HuH-7 (cell line): ENCODE measurements at regions not wholly inside any gene's neighbourhood (a gene's known extent, or its start where the extent isn't known, plus 50 kb on each side); places are given as distances from the start of the nearest gene placed in this dataset.
"Not testable (repeated sequence)": the region's sequence is repeated elsewhere in the genome, so short reads cannot be mapped to it uniquely, and the experiment has no call there.

ENCODE experiments used
- DNase-seq: peaks from one replicate; pipeline ENCODE4 v3.0.0; 2011; ENCODE audit warnings: low spot score

- no peak for DNase-seq
These were observed 586.7 kb downstream of the HINT1 start for GRCh38 chr5:130578354-130578753.

DNA sequence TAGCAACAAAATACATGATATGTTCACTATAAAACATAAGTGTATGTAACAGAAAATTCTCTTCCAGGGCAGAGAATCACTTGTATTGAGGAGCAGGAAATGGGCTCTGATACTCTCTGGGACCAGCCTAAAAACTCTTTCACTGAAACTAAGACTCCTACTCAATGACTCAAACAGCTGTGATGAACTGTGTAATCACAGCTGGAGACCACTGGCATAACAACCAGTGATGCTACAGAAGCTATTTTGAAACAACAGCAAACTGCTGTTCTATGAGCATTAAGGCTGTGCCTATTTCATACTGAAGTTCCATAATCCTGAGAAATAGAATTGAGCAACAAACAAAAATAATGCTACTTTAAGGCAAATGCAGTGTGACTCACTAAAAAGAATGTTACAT is 594.0 kb downstream of the HINT1 start:
- DNase-seq = no peak

DNA sequence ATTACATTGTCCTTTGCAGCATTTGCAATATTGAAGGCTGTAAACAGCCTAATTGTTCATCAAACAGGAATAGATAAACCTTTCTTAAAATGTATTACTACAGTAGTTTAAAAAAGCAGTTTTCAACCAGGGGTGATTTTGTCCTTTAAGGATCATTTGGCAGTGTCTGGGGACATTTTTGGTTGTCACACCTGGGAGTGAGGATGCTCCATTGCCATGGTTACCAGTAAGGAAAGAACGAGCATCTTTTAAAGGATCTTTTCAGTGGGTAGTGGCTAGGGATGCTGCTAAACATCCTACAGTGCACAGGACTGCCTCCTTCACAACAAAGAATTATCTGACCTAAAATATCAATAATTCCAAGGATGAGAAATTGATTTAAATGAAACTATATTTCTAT is 596.3 kb downstream of the HINT1 start:
- DNase-seq = no peak

DNA sequence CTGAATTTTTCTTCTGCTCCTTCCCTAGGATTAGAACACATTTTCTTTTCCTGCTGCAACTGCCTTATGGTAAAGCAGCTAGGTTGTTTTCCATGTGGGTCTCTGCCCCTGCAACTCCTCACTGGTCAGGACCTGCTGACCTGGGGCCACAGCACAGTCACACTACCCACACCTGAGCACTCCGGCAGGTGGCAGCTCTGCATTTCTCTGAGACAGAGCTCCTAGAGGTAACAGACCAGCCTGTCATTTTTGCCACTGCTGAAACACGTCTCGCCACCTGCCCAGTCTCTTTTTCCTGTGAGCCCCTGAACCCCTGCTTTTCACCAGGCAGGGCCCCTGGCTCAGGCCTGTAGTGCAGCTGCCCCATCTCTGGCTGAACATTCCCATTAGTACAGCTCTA is 609.6 kb downstream of the HINT1 start:
- no peak for DNase-seq

GRCh38 chr5:130550562-130550928 is 614.5 kb downstream of the HINT1 start:
- no peak for DNase-seq

DNA sequence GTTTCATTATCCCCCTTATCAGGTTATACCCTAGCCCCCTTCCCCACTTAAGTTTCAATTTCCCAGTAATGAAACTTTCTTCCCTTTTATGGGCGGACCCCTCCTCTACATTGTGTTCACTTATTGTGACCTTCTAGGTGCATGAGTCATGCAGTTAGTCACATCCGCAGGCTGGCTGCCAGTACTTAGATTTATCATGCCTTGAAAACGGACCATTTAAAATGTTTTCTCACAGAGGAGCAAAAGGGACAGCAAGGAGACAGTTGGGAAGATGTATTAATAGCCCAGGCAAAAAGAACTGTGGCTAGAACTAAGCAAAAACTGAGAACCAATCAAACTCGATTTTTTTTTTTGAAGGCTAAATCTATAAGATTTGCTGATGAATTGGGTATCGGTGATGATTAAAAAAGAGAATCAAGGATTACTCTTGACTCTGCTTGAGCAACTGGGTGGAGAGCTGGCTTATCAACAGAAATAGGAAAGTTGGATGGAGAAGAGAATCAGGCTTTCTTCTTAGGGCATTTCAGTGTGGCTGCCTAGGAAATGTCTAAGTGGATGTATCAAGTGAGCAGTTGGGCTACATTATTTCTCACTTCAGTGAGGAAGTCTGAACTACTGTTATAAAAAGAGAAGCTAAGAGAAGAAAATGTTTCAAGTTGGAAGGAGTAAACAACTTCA is 615.0 kb downstream of the HINT1 start:
- no peak for DNase-seq

- DNase-seq = no peak
These were observed 618.8 kb downstream of the HINT1 start for GRCh38 chr5:130546211-130546610.

DNA sequence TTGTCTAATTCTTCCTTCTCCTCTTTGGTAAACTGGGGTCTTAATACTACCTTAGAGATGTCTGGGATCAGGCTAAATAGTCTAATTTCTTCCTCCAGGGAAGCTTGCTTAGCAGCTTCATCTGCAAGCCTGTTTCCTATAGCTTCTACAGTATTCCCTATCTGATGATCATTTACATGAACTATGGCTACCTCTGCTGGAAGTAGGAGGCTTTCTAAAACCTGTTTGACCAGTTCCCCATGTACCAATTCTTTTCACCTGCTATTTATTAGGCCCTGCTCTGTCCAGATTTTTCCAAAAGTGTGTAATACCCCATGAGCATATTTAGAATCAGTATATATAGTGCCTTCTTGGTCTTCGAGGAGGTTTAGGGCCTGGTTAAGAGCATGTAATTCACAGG is 619.8 kb downstream of the HINT1 start:
- DNase-seq = no peak

DNA sequence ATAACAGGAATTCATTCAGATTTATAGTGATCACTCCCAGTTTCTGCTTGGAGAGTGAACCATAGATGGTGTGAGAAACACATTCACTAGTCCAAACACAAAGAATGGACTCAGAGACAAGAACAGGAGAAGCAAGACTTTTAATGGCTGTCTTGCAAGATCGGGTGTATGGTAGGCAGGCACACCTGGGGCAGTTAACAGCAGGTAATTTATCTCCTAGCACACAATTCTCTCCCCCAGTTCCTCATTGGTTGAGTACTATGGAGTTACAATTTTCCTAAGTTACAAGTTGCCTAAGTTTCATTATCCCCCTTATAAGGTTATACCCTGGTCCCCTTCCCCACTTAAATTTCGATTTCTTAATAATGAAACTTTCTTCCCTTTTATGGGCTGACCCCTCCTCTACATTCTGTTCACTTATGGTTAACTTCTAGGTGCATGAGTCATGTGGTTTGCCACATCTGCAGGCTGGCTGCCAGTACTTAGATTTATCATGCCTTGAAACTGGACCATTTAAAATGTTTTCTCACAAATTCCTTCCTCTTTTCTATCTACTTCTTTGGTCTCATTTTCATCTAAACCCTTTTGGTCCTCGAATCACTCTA is 623.3 kb downstream of the HINT1 start:
- DNase-seq = no peak

DNA sequence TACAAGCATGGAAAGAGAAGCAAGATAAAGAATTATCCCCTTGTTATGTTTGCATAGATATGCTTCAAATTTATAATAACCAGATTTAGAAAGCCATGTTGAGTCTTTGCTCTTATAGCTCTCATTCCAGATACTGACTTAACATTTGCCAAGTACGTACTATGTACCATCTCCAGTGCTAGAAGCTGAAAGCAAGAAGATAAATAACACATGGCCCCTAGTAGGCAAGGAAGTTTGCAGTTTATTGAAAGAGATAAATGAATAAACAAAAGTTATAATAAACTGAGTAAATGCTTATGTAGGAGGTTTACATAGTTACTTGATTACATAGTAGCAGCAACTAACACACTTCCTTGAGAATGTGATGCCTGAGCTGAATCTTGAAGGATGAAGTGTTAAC is 628.4 kb downstream of the HINT1 start:
- no peak for DNase-seq

- DNase-seq = no peak
These were observed 628.5 kb downstream of the CHSY3 start for GRCh38 chr5:130532786-130533185.

DNA sequence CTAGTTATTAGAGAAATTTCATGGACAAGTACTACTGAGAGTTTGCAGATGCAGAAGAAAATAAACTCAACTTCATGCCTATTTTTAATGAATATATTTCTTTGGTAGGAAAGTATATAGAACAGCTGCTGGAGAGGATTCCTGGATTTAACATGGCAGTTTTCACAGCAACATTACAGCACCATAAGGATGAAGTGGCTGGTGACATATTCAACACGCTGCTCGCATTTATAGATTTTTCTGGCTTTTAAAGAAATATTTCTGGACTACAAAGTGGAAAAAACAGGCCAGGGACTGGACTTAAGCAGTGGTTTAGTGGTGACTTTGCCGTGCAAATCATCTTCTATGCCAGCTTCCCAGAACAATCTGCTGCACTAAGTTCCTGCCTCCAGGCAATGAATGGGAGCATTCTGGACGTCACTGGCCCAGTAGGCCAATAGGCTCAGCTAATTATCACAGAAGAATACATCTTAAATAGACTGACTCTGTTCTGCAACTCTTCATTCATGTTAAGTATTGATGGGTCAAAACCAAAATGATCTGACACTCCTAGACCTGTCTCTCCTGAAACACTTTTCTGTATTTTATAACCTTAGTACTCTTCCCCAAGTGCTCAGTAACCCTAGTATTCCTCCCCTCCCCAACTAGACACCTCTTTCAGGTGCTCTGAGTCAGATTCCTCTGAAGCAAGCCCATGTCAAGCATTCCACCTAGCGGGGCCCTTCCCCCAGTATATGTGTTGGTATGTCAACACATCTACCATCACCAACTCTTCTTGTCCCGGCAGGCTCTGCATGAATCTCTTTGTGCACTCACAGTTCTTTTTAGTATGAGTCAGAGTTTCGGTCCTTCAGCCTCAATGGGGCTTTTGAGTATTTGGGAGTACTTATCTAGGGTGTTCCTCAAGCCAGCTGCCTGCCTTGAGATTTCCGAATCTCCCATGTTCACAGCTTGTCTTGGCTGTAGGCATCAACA is 625.5 kb downstream of the CHSY3 start:
- DNase-seq = no peak

DNA sequence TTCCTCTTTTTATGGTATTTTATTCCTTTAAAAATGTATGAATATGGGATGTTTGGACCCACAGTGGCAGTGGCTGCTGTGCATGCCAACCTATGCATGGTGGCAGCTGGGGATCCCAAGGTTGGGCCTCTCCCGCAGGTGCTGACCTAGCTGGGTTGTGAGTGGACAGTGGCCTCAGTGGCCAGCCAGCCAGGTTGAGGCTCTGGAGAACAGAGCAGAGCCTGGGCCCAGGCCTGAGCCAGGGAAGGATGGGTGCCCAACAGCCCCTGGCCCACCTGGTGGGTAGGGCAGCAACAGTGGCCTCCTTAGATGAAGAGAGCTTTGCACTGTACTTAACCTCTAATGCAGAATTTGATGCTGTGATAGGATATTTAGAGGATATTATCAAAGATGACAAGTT is 624.8 kb downstream of the CHSY3 start:
- DNase-seq = no peak

- no peak for DNase-seq
These were observed 624.2 kb downstream of the CHSY3 start for GRCh38 chr5:130528474-130528873.

DNA sequence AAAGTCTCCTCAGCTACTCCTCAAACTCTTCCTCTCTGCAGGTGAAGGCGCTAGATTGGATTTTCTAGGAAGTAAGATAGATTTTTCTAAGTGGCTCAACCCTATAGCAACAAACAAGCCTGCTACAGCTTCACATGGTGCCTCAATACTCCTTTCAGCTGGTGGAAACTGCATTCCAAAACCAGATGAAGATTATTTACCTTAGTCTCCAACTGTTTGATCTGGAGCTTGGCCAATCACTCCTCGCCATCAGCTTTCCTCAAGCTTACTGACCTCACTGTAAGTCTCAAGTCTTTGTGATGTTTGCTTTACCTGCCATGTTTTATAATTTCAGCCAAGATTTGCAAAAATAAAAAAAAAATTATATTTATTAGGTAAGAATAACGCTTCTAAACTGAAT is 622.4 kb downstream of the CHSY3 start:
- DNase-seq = no peak

- DNase-seq = no peak
These were observed 615.9 kb downstream of the CHSY3 start for GRCh38 chr5:130520211-130520610.

DNA sequence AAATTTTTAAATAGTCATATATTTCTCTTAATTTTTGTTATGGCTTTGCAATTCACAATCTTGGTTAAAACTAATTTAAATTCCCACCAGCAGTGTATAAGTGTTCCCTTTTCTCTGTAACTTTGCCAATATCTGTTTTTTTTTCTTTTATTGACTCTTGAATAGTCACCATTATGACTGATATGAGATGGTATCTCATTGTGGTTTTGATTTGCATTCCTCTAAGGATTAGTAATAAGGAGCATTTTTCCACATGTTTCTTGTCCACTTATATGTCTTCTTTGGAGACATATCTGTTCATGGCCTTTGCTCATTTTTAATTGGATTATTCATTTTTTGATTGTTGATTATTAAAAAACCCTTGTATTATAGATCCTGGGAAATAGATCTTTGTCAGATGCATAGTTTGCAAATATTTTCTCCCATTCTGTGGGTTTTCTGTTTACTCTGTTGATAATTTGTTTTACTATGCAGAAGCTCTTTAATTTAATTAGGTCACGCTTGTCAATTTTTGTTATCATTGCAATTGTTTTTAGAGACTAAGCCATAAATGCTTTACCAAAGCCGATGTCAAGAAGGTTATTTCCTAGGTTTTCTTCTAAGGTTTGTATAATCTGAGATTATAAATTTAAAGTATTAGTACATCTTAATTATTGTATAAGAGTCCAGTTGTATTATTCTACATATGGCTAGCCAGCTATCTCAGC is 610.9 kb downstream of the CHSY3 start:
- DNase-seq = no peak

- DNase-seq = no peak
These were observed 598.4 kb downstream of the CHSY3 start for GRCh38 chr5:130502702-130503101.

- no peak for DNase-seq
These were observed 597.0 kb downstream of the CHSY3 start for GRCh38 chr5:130501151-130501865.

- not testable (repeated sequence) for DNase-seq
These were observed 596.2 kb downstream of the CHSY3 start for GRCh38 chr5:130500495-130500894.

DNA sequence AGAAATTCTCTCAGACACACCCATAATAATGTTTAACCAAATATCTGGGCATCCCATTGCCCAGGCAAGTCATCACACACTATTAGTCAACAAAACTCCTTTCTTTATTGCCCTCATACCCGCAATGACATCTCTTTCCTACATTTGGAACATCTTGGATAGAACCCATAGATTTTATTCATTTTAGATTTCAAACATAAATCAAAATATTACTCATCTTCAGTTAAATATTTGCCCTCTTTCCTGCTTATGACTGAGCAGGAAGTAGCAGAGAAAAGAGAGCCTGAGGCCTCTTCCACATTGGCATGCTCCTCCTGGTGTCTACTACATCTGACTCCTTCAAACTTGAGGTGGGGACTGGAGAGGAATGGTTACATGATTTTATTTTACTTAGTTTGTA is 592.0 kb downstream of the CHSY3 start:
- DNase-seq = no peak

DNA sequence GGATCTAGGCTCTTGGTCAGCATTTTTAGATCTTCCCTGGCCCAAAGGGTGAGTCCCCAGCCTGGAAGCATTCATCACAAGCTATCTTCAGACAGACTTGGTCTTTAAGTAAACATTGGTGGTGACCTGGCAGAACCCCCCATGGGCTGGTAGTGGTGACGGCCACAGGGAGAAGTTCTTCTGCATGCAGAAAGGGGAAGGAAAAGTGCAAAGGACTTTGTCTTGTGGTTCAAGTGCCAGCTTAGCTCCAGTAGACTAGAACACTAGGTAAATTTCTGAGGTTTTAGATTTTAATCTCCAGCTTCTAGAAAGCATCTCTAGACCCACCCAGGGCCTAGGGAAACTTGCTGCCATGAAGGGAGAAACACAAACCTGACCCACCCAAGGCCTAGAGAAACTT is 584.0 kb downstream of the CHSY3 start:
- no peak for DNase-seq
